KOPT-K1 (cell line): ENCODE measurements at regions not wholly inside any gene's neighbourhood (a gene's known extent, or its start where the extent isn't known, plus 50 kb on each side); places are given as distances from the start of the nearest gene placed in this dataset.

ENCODE experiments used
- H3K27ac ChIP-seq: fragments of 200-600 bp; sonication (generic); 2 replicates; pipeline ENCODE4 v1.5.1; 2016; ENCODE audit warnings: antibody characterized with exemption, mild to moderate bottlenecking, low read depth, low read length; ENCODE audit not compliant: poor library complexity, severe bottlenecking
- H3K36me3 ChIP-seq: fragments of 200-600 bp; sonication (generic); 2 replicates; pipeline ENCODE4 v1.5.1; 2017; ENCODE audit warnings: antibody characterized with exemption, mild to moderate bottlenecking, low read length, moderate library complexity; ENCODE audit not compliant: insufficient read depth
- H3K9me3 ChIP-seq: fragments of 200-600 bp; sonication (generic); 2 replicates; pipeline ENCODE4 v1.5.1; 2017; ENCODE audit warnings: antibody characterized with exemption, low read length, mild to moderate bottlenecking; ENCODE audit not compliant: insufficient read depth, poor library complexity, severe bottlenecking

GRCh38 chr20:60967431-60968316 is 284.4 kb upstream of the CDH4 start:
- Histone ChIP-seq H3K9me3 (no peaks in the 10 kb centered on the region), H3K36me3 (no peaks in the 10 kb centered on the region)

DNA sequence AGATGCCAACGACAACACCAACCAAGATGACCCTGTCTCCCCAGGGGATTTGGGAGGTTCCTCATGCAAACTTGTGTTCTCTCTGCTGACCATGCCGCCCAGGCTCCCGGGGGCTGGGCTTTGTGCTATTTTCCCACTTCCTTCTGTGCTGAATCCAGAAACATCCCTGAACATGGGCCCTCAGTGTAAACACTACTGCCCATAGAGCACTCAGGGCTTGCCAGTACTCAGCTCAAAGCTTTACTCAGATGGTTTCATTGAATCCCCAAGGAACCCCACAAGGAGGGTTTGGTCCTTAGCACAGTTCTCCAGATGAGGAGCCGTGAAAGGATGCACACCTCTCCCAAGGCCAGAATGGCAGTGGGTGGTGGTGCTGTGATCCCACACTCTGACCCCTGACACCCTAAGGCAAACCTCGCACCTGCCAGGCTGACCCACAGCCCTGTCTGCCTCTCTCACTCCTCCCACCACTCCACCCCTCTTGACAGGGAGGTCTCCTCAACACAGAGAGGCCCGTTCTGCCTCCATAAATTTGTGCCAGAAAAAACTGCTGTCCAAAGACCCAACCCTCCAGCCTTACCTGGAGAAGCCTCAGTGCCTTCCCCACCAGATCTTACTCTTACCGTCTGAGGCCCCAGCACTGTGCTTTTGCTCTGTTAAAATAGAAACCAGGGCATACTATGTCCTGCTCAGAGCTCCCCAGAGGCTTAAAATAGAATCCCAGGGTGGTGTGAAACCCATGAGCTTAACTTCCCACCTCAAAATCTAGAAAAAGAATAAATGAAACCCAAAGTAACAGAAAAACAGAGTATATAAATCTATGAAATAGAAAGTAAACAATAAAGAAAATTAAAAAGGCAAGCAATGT is 283.0 kb upstream of the CDH4 start:
- H3K36me3 ChIP-seq = no peaks in the 10 kb centered on the region
- H3K9me3 ChIP-seq = no peaks in the 10 kb centered on the region
- no peak overlapping the region for H3K27ac ChIP-seq

More at GRCh38 chr20:60967431-60968316, 284.4 kb upstream of the CDH4 start:
- no peak overlapping the region for H3K27ac ChIP-seq

DNA sequence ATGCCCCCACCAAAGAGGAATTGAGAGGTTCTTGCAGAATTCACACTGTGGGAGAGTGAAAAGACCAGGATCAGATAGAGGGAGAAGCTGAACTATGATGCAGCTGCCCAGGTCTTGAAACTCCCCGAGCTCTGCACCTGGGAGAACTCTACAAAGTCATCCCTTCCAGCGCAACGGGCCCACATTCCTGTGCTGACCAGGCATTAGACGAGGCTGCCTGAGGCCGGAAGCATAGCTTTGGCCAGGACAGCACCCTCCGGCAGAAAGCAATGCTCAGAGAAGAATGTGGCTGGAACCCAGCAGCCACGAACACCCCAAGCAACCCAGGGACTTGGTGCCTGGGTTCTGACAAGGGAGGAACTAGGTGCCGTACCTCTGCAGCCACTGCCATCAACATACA is 281.5 kb upstream of the CDH4 start:
- Histone ChIP-seq H3K27ac (no peak overlapping the region), H3K9me3 (no peaks in the 10 kb centered on the region), H3K36me3 (no peaks in the 10 kb centered on the region)

GRCh38 chr20:60974022-60974421 is 278.0 kb upstream of the CDH4 start:
- H3K27ac ChIP-seq = no peak overlapping the region
- H3K9me3 ChIP-seq = peaks cover under 1% of the 10 kb centered on the region
- H3K36me3 ChIP-seq = no peaks in the 10 kb centered on the region

GRCh38 chr20:60974441-60974945 is 277.6 kb upstream of the CDH4 start:
- Histone ChIP-seq H3K27ac (no peak overlapping the region), H3K9me3 (peaks cover 5% of the 10 kb centered on the region), H3K36me3 (no peaks in the 10 kb centered on the region)

DNA sequence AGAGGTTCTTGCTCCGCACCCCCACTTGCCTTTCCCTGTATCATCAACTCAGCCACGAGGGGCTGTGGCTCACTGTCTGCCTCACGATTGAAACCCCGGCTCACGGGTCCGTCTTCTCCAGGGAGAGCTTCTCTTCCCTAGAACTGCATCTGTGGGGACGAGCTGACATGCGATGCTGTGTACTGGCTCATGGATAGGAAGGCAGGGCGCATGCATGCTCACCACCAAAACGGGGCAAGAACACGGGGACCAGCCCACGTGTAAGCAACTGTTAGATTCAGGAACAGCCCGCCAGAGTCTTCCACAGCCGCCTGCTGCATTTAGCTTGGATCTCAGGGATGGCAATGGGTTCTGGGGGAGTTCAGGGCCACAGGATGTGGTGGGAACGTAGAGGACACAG is 275.9 kb upstream of the CDH4 start:
- H3K9me3 ChIP-seq = peaks cover 18% of the 10 kb centered on the region
- H3K27ac ChIP-seq = no peak overlapping the region
- no peaks in the 10 kb centered on the region for H3K36me3 ChIP-seq

DNA sequence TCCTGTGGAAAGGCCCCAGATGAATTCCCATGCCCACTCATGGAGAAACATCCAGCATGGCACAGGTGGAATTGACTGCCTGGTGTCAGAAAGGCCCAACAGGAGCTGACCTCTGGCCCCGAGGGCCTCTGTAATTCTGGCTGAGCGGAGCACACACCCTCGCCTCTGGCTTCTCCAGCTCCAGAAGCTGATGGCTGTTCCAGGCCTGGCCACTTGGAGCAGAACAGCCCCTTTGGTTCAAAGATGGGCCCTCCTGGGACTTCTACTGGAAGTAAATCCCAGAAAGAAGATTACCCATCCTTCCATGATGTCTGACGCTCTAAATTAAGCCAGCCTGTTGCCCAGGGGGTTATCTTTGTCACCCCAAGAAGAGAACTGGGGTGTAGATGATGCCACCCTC is 275.1 kb upstream of the CDH4 start:
- Histone ChIP-seq H3K9me3 (peaks cover 18% of the 10 kb centered on the region), H3K36me3 (no peaks in the 10 kb centered on the region), H3K27ac (no peak overlapping the region)

GRCh38 chr20:60977901-60978300 is 274.2 kb upstream of the CDH4 start:
- no peaks in the 10 kb centered on the region for H3K36me3 ChIP-seq
- H3K27ac ChIP-seq = no peak overlapping the region
- H3K9me3 ChIP-seq = peaks cover 18% of the 10 kb centered on the region

DNA sequence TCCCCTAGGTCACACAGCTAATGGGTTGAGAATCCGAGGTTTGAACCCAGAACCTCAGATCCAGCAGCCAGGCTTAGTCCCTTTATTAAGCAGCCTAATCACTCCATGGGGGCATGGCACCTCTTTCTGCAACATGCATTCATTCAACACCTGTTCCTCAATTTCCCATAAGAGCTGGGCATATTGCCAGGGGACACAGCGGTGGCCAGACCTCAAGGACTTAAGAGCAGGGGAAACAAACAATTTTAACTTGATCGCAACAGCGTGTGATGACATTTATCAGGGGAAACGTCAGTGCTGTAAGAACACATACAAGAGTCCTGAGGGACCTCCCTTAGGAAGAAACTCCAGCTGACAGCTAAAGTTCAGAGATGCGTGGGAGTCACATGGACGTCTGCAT is 267.4 kb upstream of the CDH4 start:
- peaks cover 12% of the 10 kb centered on the region for H3K9me3 ChIP-seq
- no peak overlapping the region for H3K27ac ChIP-seq
- no peaks in the 10 kb centered on the region for H3K36me3 ChIP-seq

DNA sequence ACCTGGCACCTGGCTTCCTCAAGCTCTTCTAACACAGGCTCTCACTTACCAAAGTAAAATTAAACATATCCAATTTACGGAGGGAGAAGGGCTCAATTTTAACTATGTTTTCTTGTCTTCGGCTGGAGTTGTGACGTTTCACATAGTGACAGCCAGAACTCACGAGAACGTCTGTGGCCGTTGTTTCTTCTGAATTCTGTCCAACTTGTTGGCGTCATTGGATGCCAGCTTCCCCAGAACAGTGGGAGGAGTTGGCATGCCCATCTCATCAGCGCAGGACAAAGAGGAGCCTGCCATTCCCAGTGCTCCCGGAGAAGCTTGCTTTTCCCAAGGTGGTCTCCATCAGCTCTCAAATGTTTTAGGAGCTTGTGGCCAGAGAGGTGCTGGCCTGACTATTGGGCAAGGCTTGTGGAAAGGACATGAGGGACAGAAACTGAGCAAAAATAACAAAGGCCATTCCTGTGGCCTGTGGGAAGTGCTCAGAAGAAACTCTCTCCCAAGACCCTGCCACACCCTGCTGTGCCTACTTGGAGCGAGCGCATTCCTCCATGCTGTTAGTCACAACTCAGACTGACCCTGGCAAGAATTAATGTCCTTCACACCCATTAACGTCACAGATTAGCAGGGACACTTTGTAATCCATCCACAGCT is 265.4 kb upstream of the CDH4 start:
- no peaks in the 10 kb centered on the region for H3K9me3 ChIP-seq
- H3K27ac ChIP-seq = no peak overlapping the region
- no peaks in the 10 kb centered on the region for H3K36me3 ChIP-seq

DNA sequence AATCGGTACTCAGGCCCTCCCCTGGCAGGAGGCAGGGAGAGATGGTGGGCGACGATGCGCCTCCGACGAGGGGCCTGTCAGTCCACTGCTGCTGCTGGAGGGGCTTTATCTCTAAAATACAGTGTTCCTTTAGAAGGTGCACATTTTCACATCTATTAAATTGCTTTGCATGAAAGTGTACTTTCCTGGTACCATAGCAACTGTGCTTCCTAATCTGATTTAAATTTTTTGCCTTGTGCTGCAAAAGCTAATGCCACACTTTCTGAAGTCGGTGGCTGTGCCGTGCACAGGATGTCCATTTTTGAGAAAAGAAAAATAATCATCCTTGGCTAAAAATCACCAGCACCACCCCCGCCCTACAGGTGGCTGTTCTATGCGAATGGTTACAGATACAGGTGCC is 262.0 kb upstream of the CDH4 start:
- Histone ChIP-seq H3K36me3 (no peaks in the 10 kb centered on the region), H3K9me3 (no peaks in the 10 kb centered on the region), H3K27ac (no peak overlapping the region)

DNA sequence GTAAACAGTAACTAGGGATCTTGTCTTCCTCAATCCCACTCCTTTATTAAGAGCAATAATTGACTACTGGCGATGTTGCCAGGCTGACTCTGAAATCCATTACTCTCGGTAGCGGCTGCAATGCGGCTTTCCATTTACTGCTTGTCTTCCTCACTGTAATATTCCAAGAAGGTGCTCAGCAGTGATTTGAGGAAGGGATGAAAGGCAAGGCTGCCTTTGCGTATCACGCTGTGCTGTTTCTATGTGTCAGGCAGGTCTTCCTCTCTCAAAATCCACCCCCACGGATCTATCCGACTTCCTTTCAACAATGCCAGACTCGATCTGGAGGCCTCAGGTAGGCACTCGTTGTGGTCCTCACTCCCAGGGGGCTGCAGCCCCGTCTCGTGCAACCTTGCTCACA is 261.4 kb upstream of the CDH4 start:
- no peaks in the 10 kb centered on the region for H3K36me3 ChIP-seq
- H3K9me3 ChIP-seq = no peaks in the 10 kb centered on the region
- no peak overlapping the region for H3K27ac ChIP-seq

DNA sequence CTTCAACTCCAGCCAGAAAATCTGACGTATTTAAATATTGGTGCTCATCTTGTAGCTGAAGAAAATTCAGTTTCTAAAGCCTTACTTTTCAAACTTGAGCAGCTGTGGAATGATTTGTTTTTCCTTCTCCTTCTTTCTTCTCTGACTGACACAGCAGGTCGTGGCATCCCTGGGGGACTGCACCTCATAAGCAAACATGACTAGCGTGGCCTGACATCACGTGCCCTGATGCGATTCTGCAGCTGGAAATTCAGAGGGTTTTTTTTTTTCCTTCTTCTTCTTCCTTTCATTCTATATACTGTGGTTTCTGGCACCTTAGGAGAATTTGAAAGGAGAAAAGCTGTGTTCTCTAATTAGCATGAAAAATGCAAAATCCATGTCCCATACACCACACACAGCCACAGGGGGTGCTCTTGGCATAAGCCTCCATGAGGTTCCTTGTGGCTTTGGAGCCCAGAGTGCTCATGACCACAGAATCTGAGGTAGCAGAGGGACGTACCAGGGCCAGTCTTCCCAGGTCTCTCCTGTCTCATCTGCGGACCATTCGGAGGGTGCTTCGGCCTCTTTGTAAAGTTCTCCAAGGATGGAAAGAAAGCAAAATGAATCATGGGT is 258.5 kb upstream of the CDH4 start:
- no peaks in the 10 kb centered on the region for H3K9me3 ChIP-seq
- no peak overlapping the region for H3K27ac ChIP-seq
- H3K36me3 ChIP-seq = no peaks in the 10 kb centered on the region

DNA sequence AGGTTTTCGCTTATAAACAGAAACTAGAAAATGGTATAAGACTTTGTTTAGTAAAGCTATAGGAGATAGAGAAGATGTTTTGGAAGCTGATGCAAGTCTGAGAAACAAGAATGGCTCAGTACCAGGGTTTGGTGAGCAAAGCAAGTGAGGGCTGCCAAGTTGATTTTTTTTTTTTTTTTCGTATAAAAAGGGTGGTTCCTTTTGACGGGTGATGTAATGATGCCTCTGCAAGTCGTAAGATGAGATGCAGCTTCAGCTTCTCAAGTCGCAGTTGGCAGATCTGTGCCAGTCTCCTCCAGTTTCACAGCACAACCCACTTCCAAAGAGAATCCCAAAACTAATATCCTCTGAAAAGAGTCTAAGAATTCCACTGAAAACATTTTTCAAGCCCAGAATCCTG is 252.8 kb upstream of the CDH4 start:
- H3K9me3 ChIP-seq = no peaks in the 10 kb centered on the region
- no peak overlapping the region for H3K27ac ChIP-seq
- no peaks in the 10 kb centered on the region for H3K36me3 ChIP-seq

DNA sequence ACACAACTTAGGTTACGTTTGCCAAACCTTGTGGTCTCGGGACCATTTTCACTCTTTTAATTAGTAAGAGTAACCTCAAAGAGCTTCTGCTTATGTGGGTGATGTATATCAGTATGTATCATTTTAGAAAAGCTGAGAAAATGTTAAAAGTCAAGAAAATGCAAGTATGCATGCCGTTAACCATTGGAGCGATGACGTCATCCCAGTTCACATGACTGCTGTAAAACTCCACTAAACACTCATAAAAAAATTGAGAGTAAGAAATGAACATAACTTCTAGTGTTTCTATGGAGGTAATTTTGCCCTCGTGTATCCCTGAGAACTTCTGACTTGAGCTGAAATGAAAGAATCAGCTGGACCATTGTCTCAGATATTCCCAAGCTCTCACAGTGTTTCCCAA is 250.0 kb upstream of the CDH4 start:
- Histone ChIP-seq H3K9me3 (no peaks in the 10 kb centered on the region), H3K36me3 (no peaks in the 10 kb centered on the region), H3K27ac (no peak overlapping the region)
